ENCODE measurements at regions not wholly inside any gene's neighbourhood (a gene's known extent, or its start where the extent isn't known, plus 50 kb on each side); places are given as distances from the start of the nearest gene placed in this dataset.

GRCh38 chr3:31226346-31226745 lies 306.4 kb upstream of the STT3B start:
- no peak overlapping the region for H3K4me3 ChIP-seq (ENCODE audit: low read depth, low read length)
- TF ChIP-seq CTCF (IDR thresholded peaks at IDR 0.05; ENCODE audit: low read depth, low read length, missing control alignments), result no peak
- no peak for DNase-seq (ENCODE audit: low read depth)

- no peak for TF ChIP-seq CTCF (IDR thresholded peaks at IDR 0.05; ENCODE audit: low read depth, low read length, missing control alignments)
- H3K4me3 ChIP-seq (ENCODE audit: low read depth, low read length), result no peak overlapping the region
- DNase-seq (ENCODE audit: low read depth), result no peak
Measured at GRCh38 chr3:31227131-31227562, 305.6 kb upstream of the STT3B start.

GRCh38 chr3:31230425-31231223 lies 302.1 kb upstream of the STT3B start:
- H3K4me3 ChIP-seq (ENCODE audit: low read depth, low read length), result no peak overlapping the region
- no peak for DNase-seq (ENCODE audit: low read depth)
- TF ChIP-seq CTCF (IDR thresholded peaks at IDR 0.05; ENCODE audit: low read depth, low read length, missing control alignments), result no peak

GRCh38 chr3:31232055-31233025 lies 300.4 kb upstream of the STT3B start:
- no peak for DNase-seq (ENCODE audit: low read depth)
- no peak for TF ChIP-seq CTCF (IDR thresholded peaks at IDR 0.05; ENCODE audit: low read depth, low read length, missing control alignments)
- H3K4me3 ChIP-seq (ENCODE audit: low read depth, low read length), result no peak overlapping the region

GRCh38 chr3:31234145-31234544 lies 298.6 kb upstream of the STT3B start:
- H3K4me3 ChIP-seq (ENCODE audit: low read depth, low read length), result no peak overlapping the region
- no peak for DNase-seq (ENCODE audit: low read depth)
- no peak for TF ChIP-seq CTCF (IDR thresholded peaks at IDR 0.05; ENCODE audit: low read depth, low read length, missing control alignments)

GRCh38 chr3:31235062-31235700 lies 297.5 kb upstream of the STT3B start:
- no peak for DNase-seq (ENCODE audit: low read depth)
- no peak overlapping the region for H3K4me3 ChIP-seq (ENCODE audit: low read depth, low read length)
- TF ChIP-seq CTCF (IDR thresholded peaks at IDR 0.05; ENCODE audit: low read depth, low read length, missing control alignments), result no peak

All from GM12864 (cell line).